ENCODE measurements at regions not wholly inside any gene's neighbourhood (a gene's known extent, or its start where the extent isn't known, plus 50 kb on each side); places are given as distances from the start of the nearest gene placed in this dataset.

DNA sequence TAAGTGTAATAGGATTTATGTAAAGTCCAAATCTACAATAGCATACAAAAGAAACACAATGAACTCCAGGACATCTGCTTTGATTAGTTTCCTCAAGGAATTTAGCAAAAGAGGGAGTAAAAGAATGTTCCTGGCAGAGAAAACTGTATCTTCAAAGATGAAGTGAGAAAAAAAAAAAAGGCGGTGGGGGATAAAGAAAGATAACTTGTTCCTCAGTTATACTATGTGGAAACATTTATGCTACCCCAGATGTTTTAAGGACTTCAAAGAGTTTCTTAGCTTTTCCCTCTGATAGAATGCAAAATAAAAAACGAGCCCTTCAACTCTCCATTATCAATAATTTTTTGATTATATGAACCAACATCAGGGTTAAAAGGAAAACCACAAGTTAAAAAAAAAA, 908.9 kb upstream of the ADGRL2 start:
- TF ChIP-seq, protein P1, sequence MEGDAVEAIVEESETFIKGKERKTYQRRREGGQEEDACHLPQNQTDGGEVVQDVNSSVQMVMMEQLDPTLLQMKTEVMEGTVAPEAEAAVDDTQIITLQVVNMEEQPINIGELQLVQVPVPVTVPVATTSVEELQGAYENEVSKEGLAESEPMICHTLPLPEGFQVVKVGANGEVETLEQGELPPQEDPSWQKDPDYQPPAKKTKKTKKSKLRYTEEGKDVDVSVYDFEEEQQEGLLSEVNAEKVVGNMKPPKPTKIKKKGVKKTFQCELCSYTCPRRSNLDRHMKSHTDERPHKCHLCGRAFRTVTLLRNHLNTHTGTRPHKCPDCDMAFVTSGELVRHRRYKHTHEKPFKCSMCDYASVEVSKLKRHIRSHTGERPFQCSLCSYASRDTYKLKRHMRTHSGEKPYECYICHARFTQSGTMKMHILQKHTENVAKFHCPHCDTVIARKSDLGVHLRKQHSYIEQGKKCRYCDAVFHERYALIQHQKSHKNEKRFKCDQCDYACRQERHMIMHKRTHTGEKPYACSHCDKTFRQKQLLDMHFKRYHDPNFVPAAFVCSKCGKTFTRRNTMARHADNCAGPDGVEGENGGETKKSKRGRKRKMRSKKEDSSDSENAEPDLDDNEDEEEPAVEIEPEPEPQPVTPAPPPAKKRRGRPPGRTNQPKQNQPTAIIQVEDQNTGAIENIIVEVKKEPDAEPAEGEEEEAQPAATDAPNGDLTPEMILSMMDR (IDR thresholded peaks at IDR 0.05), result no peak
- TF ChIP-seq POLR2A (IDR thresholded peaks at IDR 0.05), result no peak
